ENCODE measurements at regions not wholly inside any gene's neighbourhood (a gene's known extent, or its start where the extent isn't known, plus 50 kb on each side); places are given as distances from the start of the nearest gene placed in this dataset.

DNA sequence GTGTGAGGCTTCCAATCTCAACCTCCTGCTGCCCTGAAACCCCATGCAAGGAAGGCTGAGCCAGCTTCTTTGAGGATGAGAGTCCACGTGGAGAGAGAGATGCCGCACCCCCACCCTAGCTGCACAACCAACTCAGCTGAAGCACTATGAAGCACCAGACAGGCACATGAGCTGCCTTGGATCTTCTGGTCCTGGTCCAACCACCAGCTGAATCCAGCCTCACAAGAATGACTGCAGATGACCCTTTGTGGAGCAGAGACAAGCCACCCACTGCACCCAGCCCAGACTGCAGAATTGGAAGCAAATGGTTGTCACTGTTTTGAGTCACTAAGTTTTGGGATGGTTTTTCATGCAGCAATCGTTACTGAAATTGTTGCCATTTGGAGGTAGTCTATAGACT, 149.6 kb upstream of the SYT13 start:
- DNase-seq, result no peak

DNA sequence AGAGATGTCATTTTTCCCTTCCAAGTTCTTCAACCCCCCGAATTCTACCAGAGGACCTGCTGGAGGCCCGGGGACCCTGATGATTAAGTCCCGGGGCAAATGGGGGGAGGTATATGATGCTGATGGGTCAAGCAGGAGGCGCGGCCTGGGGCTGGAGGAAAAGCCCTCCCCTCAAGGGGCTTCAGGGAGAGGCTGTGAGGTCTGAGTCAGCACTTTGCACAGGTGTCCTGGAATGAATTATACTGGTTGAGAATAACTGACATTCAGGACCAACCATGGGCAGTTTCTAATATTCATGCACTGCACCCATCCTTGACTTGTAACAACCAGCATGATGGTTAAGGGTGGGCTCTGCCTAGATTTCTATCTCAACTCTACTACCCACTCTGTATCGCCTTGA, 146.8 kb upstream of the SYT13 start:
- DNase-seq, result no peak

DNA sequence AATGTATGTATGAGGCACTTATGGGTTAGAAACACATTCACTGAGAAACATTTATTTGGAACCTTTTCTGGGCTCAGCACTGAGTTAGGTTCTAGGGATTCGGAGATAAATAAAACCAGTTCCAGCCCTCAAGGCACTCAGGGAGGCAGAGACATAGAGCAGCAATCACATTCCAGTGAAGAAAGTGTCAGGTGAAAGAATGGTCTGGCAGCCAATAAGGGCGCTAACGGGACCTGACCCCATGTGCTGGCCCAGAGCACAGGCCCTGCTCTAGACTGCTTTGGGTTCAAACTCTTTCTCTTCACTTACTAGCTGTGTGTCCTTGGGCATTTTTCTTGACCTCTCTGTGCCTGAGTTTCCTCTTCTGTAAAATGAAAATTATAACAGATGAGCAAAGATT, 146.0 kb upstream of the SYT13 start:
- no peak for DNase-seq

DNA sequence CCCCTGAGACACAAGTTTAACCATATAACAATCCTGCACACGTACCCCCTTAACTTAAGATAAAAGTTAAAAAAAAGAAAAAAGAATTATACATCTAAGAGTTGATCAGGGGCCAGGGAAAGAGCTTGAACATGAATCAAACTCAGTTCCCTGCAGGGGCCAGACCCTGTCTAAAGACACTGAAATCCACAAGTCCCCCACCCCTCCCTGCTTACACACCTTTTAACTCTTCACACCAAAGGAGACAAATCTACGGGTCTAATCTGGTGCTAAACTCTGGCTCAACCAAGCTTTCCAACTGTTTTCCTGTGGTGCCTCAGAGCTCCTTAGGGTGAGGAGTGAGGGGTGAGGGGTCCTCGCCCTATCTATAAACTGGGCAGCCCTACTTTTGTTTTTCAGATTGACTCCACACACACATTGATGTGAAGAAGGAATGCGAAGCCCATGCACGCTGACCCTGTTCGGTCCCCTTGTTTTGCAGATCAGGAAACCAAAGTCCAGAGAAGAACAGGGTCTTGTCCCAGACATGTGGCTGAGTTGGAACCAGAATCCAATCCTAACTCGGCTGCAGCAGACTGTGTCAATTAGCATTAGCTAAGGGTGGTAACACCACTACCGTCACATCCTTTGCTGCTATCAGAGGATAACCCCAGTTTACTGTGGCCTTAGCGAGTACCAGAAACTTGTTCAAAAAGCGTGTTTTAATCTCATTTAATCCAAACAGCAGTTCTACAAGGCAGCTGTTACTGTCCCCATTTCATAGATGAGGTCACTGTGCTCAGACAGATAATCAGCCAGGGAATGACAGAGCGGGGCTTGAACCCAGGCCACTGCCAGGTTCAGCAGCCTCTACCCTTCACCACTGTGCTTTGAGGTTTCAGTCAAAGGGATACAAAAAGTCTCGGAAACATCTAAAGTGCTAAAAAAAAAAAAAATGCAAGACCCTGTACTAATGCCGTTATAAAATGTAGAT, 145.2 kb upstream of the SYT13 start:
- DNase-seq, result no peak

DNA sequence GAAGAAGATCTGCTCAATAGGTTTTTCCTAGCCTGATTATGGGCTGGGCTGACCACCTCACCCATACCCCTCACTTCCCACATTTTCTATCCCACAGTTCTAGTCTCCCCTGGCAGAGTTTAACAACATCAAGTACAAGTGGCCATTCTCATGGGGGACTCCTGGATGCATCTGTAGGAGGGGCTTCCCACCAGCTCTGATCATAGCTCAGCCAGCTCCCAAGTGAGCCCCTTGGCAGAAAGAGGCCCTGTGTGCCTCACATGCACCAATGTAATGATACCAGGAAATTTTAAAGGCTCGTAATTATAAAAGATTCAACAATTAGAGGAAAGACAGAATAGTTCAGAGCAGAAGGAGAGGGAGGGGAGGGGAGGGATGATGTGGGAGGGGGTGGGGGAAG, 144.2 kb upstream of the SYT13 start:
- no peak for DNase-seq

DNA sequence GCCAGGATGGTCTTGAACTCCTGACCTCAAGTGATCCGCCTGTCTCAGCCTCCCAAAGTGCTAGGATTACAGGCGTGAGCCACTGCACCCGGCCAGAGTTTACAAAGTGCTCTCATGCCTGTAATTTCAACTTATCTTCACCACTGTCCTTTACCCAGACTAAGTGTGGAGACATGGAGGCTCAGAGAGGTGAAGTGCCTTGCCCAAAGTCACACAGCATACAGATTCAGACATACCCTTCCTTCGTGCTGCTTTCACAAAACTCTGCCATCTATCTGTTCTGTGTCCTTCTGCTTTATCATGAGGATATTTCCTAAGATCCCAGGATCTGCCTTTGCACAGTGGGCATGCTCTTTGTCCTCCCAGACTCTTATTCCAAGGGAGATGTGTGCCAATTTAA, 143.6 kb upstream of the SYT13 start:
- no peak for DNase-seq

DNA sequence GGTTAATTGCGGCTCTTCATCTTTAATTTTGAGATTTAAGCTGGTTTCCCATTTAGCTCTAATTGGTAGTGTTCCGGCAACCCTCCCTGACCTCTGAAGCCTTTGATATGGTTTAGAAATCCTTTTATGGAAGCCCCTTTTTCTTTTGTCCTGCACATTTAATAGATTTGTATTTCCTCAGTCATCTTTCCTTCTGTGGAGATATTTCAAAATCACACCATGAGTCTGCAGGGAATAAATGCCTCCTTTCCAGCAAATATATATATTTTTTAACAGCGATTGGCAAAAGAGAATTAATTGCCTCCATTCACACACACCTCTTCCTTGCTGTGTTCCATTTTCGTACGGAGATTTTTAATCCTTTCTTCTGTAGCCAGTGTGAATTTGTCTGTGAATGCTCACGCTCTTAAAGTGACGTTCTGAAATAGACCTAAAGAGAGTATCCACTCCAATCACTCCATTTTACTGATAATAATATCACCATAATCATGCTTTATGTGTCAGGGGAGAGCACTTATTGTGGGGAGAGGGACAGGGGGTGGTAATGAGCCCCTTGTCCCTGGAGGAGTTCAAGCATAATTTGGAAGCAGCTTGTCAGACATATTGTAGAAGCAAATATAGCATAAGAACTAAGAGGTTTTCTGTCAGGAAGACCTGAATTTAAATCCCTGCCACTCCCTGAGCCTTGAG, 142.5 kb upstream of the SYT13 start:
- DNase-seq, result no peak

DNA sequence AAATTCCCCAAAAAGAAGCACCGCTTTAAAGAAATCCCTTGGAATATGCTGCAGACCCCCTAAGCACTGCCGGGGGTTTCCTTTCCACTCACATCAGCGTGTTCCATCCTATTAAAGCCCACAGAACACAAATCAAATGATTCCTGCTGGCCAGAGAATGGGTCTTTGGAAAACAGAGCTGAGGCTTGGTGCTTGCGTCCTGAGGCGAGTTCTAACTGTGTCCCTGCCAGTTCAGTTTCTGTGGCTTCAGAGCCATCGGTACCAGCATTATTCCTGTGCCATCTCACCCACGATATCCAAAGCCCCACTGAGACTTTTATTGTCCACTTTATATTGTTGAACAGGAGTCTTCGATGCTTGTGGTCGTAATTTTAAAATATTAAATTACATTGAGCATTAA, 142.0 kb upstream of the SYT13 start:
- DNase-seq, result no peak

DNA sequence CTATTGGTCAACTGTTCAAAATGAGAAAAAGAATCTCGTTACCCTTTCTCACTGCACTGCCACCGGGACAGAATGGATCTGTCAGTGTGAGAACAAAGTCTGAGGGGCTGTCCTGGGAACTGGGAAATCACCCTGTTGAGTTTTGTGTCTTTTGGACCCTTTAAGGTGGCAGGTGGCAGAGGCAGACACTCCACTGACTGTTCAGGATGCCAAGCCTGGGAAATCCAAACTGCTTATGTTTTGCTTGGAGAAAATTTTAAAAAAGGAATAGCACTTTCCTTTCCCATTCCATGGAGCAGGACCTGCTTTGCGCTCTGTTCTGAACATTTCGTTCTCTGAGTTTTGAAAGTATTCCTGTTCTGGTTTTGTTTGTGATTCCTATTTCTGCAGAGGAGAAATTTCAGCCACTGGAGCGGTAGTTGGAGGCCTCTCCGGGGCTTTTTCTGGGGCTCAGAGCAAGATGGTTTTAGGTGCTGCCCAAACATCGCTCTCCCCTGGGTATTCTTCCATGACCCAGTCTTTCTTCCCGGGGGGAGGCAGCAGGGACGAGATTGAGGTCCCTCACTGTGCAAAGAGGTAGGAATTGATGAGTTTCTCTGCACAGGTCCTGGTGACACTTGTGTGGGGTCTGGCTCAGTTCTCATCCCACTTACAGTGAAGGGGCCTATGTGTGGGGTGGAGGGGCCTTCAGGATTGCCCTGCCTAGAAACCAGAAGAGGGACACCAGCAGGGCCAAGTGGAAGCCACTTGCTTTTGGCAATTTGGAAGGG, 138.5 kb upstream of the SYT13 start:
- DNase-seq, result no peak

DNA sequence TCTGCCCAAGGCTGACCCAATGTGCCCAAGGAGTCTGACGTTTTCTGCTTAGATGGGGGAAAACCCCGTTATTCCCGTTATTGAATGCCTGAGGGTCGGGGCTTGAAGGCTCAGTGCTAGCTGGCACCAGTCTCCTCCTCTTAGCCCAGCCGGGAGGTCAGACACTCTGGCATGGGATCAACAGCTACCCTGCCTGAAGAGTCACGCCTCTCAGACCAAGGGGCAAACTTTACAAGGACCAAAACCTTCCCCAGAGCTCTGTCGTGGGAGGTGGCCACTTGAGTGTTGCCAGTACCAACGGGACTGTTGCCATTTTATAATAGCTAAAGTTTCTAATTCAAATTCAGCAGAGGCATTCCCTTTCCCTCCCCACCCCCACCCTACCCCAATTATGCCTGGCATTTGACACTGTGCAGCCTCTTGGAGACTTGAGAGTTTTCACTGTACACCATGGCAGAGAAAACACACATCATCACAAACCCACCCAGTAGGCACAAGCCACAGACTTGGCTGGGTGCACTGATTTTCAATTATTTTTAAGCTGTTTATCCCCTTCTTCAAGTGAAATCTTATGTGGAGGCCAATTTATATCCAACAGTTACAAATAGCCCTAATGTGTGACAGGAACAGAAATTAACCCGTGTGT, 137.5 kb upstream of the SYT13 start:
- DNase-seq, result no peak

DNA sequence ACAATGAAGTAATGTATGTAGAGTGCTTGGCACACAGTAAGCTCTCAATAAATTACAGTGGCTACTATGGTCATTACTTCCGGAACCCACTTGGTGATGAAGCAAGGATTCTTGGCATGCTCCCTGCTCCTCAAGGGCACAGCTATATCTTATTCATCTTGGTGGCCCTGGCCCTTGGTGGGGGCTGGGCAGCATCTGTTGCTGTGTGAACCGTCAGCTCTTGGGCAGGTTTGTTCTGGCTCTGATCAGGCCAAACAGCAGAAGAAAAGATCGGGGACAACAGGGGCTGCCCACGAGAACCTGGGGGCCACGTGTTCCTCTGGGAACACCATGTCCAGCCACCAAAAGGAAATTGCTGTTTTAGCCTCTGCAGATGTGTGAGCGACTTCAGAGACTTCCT, 136.9 kb upstream of the SYT13 start:
- DNase-seq, result no peak

DNA sequence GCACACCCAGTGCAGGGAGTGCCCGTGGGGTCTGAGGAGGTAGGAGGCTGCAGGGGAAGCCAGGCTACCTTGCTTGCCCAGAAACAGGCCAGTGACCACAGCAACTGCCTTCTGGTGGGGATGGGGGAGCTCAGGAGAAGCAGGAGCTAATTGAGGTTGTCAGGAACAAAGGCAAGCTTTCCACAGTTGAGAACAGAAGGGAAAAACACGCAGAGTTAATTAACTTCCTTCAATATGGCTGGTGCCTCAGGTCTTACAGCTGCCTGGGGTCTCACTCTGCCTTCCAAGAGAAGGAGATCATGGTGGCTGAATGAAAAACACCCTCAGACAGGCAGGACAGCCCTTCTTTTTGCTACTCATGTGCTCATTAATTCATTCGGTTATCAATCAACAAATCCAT, 127.9 kb upstream of the SYT13 start:
- no peak for DNase-seq

DNA sequence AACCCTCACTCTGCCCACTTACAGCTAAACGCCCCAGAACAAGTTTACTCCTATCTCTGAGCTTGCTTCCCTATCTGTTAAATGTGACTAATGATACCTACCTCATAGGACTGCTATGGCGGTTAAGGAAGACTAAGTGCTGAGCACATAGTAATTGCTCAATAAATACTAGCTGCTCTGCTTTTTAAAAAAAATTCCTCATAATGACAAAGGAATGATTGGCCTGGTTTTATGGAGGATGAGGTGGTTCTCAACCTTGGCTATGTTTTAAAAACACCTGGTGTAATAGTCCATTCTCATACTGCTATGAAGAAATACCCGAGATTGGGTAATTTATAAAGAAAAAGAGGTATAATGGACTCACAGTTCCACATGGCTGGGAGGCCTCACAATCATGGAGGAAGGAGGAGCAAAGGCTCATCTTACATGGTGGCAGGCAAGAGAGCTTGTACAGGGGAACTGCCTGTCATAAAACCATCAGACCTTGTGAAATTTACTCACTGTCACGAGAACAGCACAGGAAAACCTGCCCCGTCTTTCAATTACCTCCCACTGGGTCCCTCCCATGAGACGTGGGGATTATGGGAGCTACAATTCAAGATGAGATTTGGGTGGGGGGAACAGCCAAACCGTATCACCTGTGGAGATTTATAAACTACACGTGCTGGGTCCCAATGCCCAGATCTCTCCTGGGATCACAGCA, 127.2 kb upstream of the SYT13 start:
- DNase-seq, result no peak

DNA sequence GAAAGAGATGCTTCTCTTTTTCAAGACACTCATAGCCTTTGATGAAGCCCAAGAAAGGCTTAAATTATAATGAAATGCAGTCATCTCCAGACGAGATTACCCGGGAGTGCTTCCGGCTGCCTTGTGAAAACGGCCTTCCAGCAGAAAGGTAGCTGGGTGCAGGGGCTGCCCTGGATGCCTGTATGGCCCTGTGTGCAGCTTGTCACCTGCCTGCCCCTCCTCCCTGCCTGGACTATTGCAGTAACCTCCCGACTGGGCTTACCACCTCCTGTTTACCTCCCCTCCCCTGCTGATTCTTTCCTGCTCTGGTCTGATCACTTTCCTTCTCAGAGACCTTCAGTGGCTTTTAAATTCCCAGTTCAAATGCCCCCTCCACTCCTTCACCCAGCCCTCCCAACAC, 126.4 kb upstream of the SYT13 start:
- DNase-seq, result no peak

DNA sequence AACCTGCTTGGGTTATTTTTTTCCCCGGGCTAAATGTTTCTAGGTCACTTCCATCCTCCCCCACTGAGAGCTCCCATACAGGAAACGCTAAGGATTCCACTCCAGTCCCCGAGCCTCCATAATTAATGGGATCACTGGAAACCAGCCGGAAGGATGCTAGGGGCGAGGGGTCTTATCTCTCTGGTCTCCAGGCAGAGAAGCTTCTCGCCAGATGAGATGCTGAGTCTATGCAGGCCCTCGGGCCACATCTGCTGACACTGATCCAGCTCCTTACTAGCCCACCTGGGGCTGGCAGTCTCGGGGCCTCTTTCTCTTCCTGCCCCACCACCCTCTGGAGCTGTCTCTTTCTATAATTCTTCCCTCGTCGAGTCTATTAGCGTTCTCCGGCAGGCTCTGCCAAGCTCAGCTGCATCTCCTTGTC, 125.9 kb upstream of the SYT13 start:
- no peak for DNase-seq

DNA sequence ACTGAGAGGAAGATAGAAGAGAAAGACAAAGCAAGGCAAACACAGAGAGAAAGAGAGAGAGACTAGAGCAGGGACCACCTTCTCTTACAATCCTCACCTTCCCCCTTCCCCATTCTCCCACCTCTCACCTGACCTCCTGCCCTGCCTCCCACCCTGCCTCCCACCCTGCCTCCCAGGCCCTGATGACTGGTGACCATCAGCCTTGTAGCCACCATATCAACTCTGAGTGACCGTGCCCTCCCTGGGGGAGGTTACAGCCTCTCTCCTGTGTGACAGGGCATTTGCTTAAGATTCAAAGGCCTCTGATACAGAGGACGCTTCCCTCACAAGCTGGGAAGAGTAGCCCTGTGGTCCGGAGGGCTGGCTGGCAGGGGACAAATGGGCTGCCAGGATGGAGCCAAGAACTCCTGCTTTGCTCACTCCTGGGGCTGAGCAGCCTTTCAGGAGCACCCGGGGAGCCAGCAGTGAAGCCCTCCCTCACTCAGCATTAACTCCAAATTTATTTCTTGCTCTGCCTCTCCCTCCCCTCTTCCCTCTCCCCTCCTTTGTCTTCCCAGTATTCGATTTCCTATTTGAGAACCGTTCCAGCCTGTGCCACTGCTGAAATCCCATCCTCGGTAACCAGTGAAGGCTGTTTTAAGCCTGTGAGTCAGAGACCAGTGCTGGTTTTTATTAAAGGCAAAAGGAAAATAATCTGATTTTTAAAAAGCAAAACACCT, 125.2 kb upstream of the SYT13 start:
- no peak for DNase-seq

DNA sequence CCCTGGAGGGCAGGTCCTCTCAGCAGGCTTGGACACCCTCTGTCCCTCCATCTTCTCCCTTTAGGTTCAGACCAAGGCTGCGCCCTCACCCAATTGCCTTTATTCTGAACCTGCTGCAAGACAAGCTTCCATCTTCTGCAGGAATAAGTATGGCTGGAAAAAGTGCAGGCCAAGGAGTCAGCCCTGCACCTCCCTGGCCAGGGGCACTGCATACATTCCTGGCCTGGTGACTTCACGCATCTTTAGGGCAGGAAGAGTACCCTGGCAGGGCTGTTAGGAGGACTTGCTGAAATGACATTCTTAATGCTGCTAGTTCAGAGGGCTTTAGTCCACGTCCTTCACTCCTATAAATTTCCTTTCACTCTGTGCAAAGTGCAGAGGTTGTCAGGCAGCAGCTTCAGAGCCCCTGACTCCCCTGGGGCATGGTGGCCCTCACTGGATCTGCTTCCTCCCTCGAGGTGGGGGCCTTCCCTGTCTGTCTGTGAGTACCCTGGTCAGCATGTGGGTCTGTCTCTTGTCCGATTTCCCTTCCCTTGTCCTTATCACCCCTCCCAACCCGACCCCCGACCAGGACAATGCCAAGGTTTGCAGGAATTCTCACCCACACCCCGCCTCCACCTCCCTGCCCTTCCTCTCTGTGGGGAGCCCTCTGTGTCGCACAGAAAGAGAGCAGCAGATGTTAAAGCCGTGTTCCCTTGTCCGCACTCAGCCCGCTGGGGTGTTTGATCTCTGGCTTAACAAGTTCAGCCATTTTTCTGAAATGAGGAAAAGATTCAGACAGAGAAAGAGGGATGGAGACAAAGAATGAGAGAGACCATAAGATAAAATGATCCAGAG, 124.5 kb upstream of the SYT13 start:
- no peak for DNase-seq

DNA sequence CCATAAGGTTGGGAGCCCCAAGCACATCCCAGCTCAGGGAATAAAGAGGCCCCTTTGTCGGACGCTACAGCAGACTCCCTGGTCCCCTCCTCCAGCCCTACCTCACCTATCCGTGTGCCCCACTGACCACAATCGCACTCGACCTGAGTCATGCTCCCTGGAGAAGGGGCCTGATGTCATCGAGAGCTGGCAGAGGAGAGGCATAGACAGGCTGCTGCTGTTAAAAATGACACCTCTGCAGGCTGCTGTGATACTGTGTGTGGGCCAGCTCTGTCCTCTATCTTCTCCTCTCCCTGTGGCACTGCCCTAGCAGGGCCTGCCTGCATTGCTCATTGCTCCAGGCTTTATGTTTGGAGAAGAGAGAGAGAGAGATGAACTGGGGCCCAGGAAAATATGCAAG, 123.4 kb upstream of the SYT13 start:
- DNase-seq, result no peak

DNA sequence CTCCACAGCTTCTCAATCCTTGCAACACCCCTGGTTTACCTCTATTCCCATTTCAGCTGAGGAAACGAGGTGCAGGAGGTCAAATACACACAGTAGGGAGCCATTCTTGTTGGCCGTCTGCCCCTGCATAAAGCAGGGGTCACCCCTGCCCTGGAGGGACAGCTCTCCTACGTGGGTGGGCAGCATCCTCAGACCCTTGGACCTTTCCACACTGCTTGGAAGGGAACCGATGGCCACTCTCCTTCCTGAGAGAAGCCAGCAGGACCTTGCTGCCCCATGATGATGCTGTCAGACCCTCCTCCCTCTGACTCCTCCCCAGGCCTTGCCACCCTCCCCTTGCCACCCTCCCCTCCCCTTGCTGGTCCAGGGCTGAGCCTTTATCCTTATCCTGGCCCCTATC, 121.1 kb upstream of the SYT13 start:
- DNase-seq, result no peak

DNA sequence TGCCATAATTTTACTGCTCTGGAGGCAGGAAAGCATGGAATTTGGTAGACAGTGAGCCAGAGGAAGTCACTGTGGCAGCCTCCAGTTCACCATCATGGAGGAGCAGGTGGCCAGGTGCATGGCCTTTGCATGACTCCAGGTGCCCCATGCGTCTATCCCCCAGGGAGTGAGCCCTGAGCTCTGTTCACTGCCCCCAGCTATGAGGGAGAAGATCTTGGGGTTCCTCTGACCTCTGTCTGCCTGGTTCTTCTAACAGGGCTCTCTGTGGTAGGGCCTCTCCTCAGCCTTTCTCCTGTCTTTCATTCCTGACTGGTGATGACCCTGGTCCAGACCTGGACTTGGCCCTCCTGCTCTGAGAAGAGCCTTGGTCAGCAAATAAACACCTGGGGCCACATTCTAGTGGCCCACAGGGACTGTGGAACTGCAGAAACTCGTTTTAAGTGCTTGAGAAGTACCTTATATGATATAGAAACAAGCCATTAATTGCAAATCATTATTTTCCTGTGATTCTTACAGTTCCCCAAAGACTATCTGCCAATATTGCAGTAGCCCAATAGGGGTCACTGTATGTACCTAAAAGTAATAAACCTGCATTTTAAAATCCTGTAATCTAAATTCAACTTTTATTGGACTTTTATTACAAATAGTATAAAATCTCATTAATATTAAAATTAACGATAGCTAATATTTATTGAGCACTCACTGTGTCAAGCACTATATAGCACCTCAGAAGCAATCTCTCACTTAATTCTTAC, 120.0 kb upstream of the SYT13 start:
- peak; percentile 46 for DNase-seq
